HG03571 (cell line): ENCODE measurements at regions not wholly inside any gene's neighbourhood (a gene's known extent, or its start where the extent isn't known, plus 50 kb on each side); places are given as distances from the start of the nearest gene placed in this dataset.
"Not testable (repeated sequence)": the region's sequence is repeated elsewhere in the genome, so short reads cannot be mapped to it uniquely, and the experiment has no call there.

Experiments
- ATAC-seq: cut with Tn5 transposase; IDR thresholded peaks from one replicate; pipeline ENCODE4 v1.9.1; 2021; ENCODE audit not compliant: unreplicated experiment

DNA sequence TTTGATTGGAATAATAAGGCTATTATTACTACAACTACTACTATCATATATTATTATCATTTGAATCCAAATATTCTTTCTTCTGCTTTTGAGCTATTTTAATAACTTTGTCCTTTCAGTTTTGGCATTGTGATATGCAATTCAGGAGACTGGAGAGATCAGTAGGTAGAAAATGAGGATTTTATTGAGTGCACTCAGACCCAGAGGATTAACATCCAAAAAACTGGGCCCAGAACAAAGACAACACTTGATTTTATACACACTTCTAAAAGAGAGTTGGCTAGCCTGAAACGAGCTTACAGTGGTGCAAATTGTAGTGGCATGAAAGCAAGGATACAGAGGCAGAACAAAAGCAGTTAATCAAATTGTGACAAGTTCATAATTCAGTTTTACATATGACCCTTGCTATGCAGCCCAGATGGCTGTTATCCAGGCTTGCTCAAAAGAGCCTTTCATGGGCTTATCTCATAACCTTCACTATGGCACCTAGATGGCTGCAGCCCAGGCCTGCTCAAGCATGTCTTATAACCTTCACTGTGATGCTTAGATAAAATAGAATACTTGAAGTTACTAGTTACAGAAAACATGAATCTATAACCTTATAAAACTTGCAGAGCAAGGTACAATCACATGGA, 796.3 kb upstream of the RAG2 start:
- ATAC-seq: no peak

DNA sequence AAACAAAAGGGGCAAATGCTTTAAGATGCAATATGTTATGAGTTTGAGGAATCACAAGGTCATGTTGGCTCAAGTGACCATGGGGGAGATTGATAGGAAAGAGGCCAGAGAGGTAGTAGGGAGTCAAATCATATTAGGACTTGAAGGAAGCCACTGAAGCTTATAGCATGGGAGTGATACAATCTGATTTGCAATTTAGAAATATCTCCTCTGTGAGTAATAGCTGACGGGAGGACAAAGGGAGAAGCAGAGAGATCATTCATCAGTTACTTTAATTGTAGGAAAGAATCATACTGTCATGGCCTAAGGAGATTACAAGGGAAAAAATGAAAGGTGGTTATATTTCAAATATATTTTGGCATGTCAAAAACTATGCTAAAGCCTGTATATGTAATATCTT, 793.6 kb upstream of the RAG2 start:
- no peak for ATAC-seq

DNA sequence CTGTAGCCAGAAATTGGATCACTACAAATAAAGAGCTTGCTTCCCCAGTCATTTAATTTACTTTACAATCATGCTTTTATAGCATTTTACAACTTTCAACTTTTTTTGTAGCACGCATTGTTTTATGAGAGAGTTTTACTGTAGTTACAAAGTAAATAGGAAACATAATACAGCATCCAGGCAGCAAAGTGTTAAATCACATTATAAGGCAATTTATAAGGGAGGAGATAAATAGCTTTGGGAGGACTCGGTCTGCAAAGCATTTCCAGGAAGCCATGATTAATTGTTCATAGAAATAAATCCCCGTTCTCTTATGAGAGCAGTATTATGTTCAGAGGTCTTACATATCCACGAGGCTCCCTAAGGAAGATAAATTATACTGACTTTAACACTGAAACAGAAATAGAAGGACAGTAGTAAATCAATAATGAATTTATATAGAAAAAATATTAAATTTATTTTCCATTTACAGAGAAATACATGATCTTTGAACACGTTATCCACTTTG, 792.6 kb upstream of the RAG2 start:
- ATAC-seq: no peak

DNA sequence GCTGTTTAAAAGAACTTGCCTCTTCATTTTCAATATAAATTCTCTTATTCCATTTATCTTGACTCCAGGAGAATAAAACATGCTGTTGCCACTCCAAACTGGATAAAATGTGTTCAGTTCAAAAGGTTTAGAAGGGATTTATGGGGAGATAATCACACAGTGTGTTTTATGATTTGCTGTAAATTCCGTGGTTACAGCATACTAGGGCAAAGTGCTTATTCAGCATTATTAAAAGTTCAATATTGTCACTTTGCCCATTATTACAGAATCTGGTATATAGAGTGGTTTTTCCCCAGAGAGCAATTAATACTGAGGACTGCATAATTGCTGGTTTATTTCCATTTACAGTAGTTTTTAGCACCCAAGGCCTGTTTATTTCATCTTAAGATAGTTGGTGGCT, 780.9 kb upstream of the RAG2 start:
- ATAC-seq: no peak

DNA sequence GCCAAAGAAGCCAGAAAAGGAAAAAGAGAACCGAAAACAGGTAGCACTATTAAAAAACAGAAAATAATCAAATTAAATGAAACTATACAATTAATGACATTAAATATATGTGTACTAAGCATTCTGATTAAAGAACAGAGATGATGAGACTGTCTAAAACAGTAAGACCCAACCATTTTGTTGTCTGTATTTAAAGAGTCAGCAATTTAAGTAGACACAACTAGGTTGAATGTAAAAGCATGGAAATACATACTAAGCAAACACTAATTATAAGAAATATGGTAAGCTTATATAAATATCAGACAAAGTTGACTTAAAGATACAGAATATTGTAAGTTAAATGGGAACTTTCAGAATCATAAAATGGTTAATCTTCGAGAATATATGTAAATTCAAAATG, 774.6 kb upstream of the RAG2 start:
- no peak for ATAC-seq

DNA sequence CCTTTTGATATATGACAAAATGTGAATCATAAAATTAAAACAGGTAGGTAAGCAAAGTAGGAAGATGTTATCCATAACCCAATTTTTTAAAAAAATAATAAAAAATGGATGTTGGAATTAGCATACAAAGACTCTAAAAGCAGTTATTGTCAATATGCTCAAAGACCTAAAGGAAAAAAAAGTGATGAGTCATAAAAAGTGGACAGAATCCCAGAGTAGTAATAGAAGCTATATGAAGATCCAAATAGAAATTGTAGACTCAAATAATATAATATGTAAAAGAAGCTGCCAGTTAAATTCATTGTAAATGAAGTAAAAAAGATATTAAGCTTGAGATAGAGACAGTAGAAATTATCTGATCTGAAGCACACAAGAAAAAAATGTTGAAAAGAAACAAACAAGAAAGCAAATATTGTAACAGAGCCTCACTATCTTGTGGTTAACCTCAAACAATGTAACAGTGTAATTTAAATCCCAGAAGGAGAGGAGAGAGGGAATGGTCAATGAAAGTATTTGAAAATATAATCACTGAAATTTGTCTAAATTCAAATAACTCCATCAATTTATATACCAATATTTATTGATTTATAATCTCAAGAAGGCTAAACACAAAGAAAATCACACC, 773.4 kb upstream of the RAG2 start:
- ATAC-seq: no peak

DNA sequence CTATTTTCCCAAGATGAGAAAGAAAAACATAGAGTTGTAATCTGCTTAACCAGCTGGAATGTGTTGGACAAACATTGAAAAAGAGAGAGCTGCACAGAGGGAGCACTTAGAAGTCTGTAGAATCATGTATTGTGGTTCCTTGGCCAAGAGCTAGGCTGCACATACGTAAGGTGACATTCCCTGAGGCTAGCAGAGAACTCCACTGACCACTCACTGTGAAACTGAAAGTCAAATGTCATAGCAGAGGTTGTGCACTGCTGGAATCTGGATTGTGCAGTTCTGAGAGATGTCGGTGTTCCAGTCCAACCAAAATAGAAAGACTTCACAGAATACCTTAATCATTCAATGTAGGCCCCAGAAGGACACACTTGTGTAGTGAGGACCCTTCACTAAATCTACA, 772.8 kb upstream of the RAG2 start:
- no peak for ATAC-seq

DNA sequence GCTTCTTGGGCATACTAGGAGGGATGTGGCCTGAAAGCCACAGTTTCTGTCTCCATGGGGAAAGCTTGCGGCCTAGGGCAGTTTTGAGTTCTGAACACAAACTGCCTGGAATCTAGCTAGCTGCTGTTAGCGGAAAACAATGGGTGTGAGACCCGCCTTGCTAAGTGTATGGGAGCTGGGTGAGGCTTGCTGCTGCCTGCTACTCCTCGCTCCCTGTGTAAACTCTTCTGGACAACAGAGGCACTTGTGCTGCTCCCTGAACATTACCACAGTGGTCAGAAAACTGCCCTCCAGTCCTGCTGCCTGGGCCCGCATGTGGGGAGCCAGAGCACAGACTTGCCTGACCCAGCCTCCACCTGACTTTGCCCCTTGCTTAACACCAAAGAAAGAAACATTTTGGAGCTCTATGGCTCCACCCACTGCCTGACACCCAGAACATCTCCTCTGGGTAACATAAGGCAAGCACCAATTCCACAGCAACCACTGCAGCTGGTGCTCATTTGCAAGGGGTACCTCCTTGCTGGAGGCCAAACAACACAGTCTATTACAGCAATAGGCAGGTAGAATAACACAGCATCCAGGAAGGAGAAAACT, 766.3 kb upstream of the RAG2 start:
- ATAC-seq: no peak

DNA sequence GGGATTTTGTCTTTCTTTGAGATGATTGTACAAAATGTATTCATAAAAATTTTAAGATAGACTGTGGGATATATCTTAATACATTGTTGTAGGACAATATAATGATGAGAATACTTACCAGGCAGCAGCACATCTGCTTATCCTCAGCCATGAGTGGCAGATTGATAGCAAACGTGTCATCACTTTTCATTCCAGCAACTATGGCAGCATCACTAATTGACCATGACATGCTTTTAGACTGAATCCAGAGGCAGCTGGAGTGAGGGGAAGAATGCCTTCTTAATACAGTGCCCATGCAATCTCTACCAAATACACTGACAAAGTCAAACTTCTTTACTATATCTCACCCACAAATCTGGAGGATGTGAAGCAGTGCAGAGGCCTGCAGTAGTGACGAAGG, 755.2 kb upstream of the RAG2 start:
- no peak for ATAC-seq

DNA sequence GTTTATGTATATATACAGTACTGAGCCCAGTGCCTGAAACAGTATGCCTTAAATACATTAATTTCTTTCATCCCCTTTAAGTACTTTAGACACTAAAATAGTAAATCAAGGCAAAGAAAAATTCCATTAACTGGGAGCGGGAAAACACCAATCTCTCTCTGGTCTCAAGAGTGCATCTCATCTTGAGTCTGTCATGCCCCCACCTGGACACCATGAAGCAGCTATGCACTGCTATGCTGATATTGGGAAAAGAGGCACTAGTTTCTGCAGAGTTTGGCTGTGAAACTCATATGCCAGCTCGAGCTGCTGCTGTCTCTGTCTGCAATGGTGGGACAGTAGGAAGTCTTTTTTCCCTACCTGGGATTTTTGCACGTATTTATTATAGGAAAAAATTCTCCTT, 754.4 kb upstream of the RAG2 start:
- no peak for ATAC-seq

DNA sequence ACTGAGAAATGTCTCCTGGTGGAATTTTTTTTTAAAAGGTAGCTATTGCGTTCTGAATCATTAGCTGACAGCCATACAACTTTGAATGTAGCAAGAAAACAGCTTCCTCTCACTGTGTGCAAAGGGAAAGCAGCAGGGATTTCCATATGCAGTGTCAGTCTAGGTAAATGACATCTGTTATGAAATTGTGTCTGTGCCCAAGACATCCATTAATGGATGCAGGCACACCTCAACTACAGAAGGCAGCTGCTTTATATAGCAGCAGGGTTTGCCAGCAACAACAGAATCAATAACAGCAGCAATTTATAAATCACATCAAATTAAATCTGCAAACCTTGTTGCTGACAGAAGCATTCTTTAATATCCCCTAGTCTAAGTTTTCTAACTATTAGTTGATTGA, 745.3 kb upstream of the RAG2 start:
- no peak for ATAC-seq

DNA sequence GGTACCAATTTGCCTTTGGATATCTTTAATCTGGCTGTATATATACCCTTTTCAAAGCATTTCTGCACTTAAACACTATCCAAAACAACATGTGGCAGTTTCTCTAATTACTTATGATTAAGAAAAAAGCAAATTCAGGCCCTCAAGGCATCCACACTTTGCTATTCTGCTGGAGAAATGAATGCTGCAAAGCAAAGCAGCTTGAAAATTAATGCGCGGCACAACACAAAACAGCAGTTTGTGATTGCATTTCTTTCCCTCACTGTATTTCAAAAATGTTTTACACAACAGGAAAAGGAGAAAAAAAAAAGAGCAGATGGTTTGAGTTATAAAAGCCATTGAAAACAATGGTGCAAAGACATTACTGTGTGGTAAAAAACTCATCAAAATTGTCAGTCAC, 738.4 kb upstream of the RAG2 start:
- no peak for ATAC-seq

DNA sequence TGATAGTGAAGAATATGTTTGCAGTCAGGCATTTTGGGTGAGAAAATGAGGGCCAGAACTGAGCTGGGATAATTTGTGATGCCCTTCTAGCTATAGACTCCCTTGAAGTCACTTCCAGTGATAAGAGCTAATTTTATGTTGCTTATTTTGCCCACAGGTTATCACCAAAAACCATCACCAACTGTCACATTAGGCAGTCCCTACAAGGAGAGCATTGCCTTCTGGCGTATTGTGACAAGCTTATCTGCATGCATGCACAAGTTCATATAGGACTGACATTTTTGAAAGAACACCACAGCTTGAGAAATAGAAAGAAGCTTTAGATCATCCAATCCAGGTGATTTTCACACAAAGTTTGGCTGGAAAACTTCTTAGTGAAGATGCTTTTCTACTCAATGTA, 735.3 kb upstream of the RAG2 start:
- no peak for ATAC-seq

DNA sequence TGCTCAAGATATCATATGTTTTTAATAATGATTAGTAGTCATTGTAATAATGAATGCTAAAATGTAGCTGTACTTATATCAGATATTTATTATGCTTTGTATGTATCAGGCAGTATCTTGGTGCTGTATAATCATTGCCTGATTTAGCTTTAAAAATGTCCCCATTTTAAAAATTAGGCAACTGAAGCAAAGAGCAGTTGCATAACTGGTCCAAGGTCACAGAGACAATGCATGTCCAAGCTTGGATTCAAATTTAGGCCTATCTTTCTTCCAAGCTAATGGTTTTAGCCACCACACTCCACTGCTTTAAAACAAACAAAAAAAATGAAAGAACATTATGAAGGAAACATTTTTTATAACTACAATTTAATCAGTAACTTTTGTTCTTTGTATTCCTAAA, 725.8 kb upstream of the RAG2 start:
- no peak for ATAC-seq

DNA sequence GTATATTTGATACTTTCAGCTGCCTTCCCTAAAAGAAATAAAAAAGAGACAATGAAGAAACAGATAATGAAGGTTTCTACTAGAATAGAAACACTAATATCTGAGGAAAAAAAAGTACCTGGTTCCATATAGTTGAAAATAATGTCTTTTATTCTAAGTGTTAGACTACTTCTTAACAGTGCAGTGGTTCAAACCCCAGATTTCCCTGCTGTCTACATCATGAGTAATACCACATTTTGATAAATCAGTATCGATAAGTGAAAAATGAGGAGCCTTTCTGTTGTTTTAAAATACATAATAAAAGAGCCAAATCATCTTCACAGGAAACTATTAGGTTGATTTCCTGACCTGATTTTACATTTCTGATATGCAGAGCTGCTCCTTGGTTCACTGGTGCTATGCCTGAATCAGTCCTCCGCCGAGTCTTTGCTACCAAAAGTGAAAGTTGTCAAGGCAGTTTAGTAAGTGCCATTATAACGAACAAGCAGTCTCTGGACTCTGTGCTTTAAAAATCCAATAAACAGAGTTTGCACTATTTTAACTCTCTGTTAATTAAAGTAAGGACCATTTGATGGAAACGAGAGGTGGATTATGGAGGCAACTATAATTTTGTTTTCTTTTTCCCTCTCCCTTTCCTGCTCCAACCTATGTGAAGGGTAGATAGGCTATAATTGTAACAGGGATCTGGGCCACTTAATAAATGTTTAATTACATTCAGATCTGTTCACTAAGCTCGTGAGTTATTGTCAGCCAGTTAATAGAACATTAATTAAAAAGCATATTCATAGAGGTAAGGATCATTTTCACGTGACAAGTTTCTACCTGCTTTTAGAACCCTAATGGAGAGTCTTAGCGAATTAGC, 724.5 kb upstream of the RAG2 start:
- ATAC-seq: no peak

DNA sequence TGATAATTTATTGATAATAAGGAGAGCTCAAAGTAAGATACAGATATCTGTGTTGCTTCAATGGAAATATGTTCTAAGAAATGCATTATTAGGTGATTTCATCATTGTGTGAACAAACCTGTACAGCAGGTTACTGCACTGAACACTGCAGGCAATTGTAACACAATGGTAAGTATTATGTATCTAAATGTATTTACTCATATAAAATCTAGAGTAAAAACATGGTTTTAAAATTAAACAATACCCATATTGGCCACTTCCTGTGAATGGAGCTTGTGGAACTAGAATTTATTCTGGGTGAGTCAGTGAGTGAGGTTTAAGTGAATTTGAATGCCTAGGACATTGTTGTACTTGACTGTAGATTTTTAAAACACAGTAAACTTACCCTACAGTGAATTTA, 722.9 kb upstream of the RAG2 start:
- ATAC-seq: no peak

DNA sequence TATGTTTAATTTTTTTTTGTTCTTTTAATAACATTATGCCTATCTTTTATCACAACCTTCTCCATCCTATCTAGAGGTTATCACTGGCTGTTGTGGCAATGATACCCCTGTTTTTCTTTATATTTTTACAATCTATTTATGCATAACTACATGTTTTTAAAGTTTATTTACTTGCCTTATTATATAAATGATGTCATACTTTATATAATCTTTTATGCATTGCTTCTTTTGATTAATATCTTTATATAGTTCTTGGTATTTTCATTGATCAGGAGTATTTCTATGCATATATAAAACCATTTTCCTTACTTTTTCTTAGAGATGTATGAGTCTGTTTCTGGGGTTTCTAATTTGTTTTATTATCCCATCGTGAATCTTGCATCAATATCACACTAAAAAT, 719.8 kb upstream of the RAG2 start:
- ATAC-seq: no peak

DNA sequence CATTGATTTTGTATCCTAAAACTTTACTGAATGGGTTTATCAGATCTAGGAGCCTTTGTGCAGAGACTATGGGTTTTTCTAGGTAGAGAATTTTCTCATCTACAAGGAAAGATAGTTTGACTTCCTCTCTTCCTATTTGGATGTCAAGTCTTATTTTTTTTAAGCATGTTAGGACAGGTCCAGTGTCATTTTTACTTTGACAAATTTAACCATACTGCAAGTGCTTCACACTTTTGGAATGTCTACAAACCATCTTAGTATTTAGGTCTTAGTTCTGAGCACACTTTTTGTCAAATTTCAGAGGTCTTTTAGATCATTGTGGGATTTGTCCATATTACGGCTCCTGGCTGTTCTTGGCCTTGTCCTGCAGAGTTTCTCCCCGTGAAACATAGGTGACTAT, 715.2 kb upstream of the RAG2 start:
- ATAC-seq: no peak

DNA sequence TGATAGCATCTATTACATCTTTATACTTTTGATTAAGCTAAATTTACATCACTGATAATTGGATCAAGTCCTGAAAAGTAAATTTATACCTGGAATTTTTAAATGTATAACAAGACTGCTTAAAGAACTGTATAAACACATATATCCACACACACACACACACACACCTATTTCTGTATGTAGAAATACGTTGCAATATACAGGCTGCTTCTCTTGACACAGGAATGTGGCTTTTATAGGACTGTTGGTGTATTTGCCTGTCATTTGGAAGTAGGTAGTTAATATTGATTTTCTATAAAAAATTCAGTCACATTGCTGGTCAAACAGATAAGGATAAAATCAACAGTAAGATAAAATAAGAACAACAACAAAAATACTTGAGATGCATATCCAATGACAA, 708.5 kb upstream of the RAG2 start:
- no peak for ATAC-seq

DNA sequence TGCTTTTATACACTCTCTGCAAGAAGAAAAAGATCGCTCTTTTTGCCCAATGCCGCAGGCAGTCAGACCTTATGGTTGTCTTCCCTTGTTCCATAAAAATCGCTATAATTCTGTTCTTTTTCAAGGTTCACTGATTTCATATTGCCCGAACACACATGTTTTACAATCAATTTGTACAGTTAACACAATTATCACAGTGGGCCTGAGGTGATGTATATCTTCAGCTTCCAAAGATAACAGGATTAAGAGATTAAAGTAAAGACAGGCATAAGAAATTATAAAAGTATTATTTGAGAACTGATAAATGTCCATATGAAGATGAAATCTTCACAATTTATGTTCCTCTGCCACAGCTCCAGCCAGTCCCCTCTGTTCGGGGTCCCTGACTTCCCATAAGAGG, 703.4 kb upstream of the RAG2 start:
- not testable (repeated sequence) for ATAC-seq

DNA sequence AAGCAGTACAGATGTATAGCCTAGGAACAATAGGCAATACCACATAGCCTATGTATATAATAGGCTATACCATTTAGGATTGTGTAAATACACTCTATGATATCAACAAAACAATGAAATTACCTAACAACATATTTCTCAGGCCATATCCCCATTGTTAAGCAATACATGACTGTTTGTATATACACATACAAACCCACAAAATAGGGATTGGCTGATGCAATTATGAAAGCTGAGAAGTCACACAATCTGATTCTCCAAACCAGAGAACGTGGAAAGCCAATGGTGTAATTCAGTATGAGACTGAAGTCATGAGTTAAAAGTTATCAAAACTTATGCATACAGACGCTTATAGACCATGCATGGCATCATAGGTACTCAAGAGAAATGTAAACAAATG, 700.1 kb upstream of the RAG2 start:
- ATAC-seq: no peak

DNA sequence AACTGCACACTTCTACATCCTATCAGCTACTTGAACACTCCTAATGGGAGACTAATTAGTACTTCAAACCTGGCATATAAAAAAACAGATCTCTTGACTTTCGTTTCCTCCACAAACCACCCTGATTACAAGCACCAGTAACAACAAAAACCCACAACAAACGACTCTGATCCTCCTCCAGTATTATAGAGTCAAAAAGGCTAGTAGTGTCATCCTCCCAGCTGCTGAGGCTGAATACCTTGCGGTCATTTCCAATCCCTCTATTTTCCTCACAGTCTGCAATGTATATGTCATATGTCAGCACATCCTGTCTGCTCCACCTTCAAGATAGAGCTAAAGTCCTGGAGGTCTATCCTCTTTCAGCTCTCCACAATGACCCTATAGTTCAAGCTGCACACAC, 688.9 kb upstream of the RAG2 start:
- ATAC-seq: no peak
